C4-2B (cell line): ENCODE measurements at regions not wholly inside any gene's neighbourhood (a gene's known extent, or its start where the extent isn't known, plus 50 kb on each side); places are given as distances from the start of the nearest gene placed in this dataset.

Experiments used
- ZFX ChIP-seq: fragments of 450-650 bp; IDR thresholded peaks from 2 replicates; pipeline ENCODE4 v1.6.1; 2017
- TF ChIP-seq, protein P1 (sequence below): fragments of 450-650 bp; conservative IDR thresholded peaks from 2 replicates; pipeline ENCODE4 v1.5.1; 2017; ENCODE audit warnings: mild to moderate bottlenecking

DNA sequence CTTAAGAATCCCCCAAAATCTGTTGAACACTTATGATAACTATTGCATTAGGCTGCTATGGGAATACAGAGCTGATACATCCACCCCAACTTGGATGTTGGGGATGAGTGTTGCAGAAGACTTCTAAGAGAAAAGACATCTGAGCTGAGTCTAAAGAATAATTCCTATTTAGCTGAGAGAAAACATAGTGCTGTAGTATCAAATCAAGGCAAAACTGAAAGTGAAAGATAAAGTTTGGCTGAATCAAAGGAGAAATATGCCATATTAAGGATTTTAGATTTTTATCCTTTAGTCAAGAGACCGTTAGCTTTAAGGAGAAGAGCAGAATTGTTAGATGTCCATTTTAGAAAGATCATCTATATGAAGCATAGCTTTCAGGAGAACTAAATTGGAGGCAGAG is 726.9 kb upstream of the PTBP2 start:
- TF ChIP-seq, protein P1, sequence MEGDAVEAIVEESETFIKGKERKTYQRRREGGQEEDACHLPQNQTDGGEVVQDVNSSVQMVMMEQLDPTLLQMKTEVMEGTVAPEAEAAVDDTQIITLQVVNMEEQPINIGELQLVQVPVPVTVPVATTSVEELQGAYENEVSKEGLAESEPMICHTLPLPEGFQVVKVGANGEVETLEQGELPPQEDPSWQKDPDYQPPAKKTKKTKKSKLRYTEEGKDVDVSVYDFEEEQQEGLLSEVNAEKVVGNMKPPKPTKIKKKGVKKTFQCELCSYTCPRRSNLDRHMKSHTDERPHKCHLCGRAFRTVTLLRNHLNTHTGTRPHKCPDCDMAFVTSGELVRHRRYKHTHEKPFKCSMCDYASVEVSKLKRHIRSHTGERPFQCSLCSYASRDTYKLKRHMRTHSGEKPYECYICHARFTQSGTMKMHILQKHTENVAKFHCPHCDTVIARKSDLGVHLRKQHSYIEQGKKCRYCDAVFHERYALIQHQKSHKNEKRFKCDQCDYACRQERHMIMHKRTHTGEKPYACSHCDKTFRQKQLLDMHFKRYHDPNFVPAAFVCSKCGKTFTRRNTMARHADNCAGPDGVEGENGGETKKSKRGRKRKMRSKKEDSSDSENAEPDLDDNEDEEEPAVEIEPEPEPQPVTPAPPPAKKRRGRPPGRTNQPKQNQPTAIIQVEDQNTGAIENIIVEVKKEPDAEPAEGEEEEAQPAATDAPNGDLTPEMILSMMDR, result no peak
- TF ChIP-seq ZFX, result no peak
